Endothelial cell of hepatic sinusoid (primary cell): ENCODE measurements at regions not wholly inside any gene's neighbourhood (a gene's known extent, or its start where the extent isn't known, plus 50 kb on each side); places are given as distances from the start of the nearest gene placed in this dataset.

Experiments used
- in situ Hi-C: cut with HindIII; loops from 2 replicates; pipeline ENCODE4 v1.10.0; 2017; ENCODE audit warnings: low sequenced_read_pairs

DNA sequence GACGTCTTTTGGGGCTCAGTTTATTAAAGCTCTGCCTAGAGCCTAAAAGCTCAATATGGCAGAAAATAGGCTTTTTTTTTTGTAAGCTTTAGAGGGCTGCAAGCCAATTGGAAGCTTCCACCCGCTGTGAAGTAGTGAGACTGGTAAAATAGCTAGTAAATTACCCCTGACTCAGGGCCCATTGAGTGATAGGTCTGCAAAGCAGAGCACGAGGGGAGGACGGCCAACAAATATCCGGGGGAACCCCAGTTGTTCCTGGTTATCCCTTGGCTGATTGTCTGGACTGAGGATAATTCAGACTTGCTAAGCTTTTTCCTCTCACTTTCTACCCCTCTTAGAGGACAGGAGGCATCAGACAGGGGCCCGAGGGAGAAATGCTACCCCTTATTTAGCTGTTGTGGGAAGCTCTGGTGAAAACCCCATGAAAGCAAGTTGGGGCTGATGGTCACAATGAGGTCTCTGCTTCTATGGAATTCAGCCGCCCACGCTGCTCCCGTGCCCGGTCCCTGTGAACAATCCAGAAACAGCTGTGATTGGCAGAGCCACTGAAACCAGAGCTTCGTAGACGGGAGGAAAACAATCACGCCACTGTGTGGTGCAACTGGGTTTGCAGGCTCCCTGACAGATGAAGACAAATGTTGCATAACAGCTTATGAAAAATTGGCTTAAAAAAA, 141.9 kb upstream of the LGALSL start:
- in situ Hi-C loops = loop anchor here (5.0 to 25.0 kb wide), 2 partner anchors 100 to 250 kb away; no protein-coding TSS in a partner anchor

DNA sequence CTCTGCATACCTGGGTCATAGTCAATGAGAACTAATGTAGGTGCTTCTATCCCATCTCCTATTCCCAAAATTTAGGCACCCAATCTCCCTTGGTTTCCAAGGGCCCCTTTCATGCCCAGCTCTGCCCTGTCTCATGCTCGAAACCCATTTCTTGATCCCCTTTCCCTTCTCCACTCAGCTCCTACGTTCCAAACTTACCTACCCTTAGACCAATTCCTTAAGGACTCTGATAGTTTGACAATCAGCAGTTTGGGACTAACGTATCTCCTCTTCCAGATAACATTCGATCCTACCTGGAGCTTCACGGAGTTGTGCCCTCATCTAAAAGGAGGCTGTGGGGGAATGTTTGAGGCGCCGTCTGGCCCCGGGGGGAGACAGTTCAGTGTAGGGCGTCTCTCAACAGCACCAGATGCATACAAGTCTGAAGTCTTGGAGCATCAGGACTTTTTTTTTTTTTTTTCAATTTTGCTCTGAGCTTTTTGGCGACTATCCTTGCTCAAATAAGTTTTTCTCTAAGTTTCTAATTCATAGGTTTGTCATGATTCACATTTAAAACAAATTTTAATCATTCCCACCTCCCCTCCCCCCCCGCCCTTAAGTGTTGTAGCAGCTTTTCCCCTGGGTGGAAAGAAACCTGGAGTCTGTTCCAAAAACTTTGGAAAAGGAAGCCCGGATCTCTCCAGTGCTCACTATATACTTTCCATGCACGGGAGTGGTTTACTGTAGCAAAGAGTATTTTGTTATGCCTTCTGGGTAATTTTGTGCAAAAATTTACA, 141.2 kb upstream of the LGALSL start:
- in situ Hi-C loops = loop anchor here (5.0 to 25.0 kb wide), 2 partner anchors 101 to 251 kb away; no protein-coding TSS in a partner anchor

DNA sequence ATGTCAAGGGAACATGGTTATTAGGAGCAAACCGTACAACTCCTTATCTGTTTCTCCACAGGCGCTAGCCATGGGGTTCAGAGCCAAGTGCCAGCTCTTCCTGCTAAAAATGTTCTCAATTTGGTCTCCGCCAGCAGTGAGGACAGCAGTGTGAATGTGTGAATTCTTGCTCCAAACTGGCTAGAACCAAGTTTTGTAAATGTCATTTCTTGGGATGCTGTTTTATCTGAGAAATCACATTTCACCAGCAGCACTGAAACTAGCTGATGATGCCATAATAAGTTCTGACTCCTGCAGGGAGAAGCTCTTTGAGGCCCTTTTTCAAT, 140.6 kb upstream of the LGALSL start:
- in situ Hi-C loops = loop anchor here (5.0 to 25.0 kb wide), 2 partner anchors 101 to 251 kb away; no protein-coding TSS in a partner anchor

DNA sequence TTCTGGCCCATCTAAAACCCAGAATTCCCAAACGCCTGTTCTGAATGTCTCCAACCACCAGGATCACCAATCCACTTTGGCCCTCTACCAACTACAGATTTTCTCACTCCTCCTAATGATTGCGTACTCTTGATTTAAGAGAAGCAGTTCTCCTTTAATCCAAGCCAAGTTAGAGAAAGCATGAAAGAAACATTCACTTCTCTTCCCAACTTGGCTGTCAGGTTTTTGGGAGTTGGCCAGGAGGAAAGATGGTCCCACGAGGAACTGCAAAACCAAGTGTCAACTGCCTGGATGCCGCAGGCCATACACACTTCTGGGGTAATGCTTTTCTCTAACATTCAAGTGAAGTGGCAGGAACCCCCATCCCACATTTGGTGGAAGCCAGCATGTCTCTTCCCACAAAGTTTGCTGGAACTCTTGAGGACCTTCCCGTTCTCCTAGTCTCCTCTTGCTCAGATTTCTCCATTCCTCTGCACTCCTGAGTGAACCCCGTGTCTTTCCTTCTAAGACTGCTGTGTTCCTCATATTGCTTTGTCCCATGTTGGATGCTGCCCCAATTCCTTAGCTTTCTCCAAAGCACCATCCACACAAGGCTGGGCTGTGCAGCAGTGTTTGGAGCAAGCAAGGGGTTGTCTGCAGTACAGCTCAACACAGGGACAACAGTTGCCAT, 138.5 kb upstream of the LGALSL start:
- in situ Hi-C loops = loop anchor here (25.0 kb wide), 1 partner anchor 253 kb away; no protein-coding TSS in a partner anchor

DNA sequence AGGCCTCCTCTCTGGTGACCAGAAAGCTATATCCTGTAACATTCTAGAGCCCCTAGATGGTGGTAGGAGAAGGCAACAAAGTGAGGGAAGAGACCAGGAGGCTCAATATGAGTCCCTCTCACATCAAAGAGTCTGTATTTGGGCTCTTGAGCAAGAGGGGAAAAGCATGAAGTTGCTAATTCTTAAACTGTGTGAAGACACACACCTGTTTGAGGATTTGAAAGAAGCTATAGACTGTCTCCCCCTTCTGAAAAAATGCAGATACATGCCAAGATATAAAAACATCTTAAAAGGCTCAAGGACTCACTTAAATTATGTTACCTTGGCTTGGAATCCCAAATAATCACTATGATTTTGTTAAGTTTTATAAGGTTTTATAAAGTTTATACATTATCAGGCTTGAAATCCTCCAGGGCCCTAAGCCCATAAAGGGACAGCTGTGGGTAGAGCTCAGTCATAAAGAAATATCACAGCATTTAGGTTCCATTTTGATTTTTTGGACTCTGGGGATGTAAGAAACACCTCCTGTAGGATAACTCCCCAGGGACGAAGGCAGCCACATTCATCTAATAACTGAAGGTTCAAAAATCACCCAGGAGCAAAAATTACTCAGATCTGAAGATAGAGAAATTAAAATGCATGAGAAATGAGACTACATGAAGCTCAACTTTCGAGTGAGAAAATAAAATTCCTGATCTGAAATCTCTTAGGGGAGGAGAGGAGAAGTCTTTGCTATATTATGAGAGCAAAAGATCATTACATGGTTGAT, 136.1 kb upstream of the LGALSL start:
- in situ Hi-C loops = loop anchor here (25.0 kb wide), 1 partner anchor 256 kb away; no protein-coding TSS in a partner anchor

DNA sequence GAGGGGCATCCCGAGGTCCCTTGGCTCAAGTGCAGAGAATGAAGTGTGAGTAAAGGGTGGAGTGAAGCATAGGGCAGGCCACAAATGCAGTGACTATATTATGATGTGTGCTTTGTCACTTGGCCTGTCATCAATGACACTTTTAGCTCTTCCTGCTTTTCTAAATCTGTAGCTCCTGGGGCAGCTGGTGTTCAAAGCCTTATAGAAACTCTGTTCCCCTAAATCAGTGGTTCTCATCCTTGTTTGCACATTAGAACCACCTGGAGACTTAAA, 135.6 kb upstream of the LGALSL start:
- in situ Hi-C loops = loop anchor here (25.0 kb wide), 1 partner anchor 256 kb away; no protein-coding TSS in a partner anchor

DNA sequence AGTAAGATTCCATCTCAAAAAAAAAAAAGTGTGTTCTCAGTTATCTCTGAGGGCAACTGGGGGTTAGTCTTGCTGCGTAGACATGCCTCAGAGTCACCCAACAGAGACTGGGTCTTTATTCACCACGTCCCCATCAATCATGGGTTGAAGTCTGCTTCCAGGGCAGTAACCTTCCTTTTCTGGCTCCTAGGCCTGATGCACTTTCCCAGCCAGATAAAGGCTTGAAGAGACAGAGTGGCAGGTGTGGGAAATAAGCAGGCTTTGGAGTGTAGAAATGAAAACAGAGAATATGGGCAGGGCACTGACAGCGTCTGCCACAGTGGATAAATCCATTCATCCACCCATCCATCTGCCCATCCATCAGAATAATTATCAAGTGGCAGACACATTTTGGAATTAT, 134.1 kb upstream of the LGALSL start:
- in situ Hi-C loops = loop anchor here (25.0 kb wide), 1 partner anchor 258 kb away; no protein-coding TSS in a partner anchor

DNA sequence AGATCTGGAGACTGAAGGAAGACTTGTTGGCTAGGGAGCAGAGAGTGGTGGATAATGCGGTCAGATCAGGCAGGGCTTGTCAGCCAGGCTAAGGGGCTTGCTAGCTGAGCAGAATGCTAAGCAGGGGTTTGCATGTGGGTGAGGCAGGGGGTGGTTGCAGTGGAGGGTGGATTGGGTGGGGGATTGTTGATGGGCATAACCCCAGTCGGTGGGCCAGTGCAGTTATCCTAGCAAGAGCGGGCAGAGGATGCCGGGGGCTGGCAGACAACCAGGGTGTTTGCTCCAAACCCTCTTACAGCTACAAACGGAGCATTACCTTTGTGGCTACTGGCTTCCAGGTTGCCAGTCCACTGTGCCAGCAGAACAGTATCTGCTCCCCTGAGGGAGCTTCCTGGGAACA, 131.5 kb upstream of the LGALSL start:
- in situ Hi-C loops = loop anchor here (25.0 kb wide), 1 partner anchor 260 kb away; no protein-coding TSS in a partner anchor

DNA sequence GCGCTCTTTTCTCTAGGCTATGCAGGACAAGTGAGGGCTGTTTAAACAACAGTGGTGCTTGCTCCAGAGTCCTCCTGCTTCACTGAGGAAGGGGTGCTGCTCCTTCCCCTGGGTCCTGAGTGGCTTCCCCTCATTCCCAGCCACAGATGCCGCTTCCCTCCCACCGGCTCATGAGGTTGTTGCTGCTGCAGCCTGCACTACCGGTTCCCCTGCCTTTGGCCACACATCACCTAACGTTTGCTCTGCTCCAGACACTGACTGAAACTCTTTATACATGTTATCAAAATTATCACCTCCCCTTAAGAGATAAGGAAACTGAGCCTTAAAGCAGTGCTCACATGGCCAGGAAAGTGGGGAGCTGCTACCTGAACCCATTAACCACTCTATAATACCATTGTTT, 130.8 kb upstream of the LGALSL start:
- in situ Hi-C loops = loop anchor here (25.0 kb wide), 1 partner anchor 261 kb away; no protein-coding TSS in a partner anchor

DNA sequence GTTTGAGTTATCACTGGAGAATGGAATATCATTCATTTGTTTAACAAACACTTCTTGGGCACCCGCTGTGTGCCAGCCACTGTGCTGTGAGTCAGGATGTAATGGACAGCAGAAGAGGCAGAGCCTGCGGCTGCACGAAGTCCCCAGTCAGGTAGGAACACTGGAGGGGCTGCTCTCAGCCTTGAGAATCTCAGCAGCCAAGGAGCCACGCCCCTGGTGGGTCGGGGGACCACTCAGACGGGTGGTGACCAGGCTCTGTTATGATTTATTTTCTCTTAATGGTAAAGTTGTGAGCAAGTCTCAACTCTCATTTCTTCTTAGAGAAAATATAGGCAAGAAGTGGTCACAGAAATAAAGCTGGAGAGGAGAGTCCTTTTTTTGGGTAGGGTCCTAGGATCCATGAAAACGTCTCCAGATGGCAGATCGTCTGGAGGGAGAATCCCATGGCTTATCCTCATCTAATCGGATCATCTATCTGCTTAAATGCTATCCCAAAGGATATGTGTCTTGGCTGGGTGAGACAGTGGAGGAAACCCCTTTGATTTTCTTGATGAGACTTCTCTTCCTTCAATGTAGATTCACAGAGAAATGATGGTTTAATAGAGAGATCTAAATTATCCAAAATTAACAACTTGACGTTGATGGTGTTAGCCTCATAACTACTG, 129.1 kb upstream of the LGALSL start:
- in situ Hi-C loops = loop anchor here (25.0 kb wide), 1 partner anchor 263 kb away; no protein-coding TSS in a partner anchor

DNA sequence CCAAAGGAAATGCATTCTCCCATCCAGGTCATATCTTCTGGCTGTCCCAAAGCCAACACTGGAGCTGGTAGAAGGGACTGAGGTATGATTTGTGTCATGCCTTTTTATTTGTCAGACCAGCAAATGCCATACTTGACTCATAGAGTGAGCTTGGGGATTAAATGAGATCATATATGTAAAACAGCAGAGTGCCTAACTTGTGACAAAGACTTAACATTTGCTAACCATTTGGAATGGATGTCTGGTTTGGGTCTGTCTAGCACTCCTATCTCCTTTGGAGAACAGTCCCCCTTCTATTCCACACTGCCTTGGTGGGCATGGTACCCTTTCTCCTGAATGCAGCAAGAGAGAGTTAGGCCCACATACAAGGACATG, 128.5 kb upstream of the LGALSL start:
- in situ Hi-C loops = no loop called here

DNA sequence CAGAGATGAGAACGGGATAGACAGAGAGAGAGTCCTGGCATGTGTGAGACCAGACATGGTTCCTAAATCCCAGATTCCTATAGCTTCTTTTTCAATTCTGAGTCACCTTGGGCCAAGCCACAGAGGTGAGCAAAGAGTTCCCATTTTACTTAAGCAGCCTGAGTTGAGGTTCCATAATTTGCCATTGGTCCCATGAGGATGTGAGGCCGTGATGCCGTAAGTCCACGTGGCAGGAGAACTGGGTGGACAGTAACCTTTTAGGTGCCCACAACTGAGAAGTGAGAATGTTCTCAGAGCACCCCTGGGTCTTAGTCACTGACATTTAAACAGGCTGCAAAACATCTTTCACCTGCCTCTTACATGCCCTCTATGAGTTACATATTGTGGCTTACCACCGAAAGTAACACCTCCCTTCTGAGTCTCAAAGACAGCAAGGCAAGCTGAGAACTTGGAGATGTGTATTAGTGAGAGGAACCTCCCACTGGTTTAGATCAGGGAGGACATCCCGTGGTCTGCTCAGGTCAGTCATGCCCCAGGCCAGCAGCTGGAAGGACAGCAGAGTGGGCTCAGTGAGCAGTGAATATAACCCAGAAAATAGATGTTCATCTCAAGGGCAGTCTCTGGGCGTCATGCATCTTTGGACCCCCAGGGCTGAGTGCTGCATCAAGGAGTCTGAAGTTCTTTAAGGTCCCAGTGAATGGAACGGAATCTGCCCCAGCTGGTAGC, 127.9 kb upstream of the LGALSL start:
- in situ Hi-C loops = no loop called here

DNA sequence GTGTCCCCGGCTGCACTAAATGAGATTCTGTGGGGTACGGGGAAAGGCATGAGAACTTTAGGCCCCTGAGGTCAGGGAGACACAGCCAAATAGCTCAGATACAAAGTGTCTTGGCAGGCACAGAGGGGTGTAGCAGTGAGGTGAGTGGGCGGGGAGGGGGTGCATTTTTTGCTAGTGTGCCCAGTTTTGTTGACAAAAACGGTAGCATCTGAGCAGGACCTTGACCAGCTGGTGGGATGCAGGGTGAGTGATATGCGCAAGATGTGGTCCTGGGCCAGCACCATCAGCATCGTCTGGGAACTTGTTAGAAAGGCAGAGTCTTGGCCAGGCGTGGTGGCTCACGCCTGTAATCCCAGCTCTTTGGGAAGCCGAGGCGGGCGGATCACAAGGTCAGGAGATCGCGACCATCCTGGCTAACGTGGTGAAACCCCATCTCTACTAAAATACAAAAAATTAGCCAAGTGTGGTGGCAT, 127.3 kb upstream of the LGALSL start:
- in situ Hi-C loops = no loop called here

DNA sequence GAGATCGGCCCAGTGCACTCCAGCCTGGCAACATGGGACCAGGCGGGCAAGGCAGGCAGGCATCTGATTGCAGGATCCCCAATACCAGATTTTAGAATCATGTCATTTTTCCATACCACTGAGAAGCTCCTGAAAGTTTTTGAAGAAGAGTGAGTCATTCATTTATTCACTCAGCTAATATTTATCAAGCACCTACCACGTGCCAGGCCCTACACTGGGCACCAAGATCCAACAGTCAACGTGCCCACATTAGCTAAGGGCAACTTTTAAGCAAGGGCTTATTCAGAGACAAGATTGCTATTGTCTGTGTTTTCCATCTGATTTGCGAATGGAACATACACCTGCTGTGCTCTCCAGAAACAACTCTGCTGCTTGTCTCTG, 126.8 kb upstream of the LGALSL start:
- in situ Hi-C loops = no loop called here

DNA sequence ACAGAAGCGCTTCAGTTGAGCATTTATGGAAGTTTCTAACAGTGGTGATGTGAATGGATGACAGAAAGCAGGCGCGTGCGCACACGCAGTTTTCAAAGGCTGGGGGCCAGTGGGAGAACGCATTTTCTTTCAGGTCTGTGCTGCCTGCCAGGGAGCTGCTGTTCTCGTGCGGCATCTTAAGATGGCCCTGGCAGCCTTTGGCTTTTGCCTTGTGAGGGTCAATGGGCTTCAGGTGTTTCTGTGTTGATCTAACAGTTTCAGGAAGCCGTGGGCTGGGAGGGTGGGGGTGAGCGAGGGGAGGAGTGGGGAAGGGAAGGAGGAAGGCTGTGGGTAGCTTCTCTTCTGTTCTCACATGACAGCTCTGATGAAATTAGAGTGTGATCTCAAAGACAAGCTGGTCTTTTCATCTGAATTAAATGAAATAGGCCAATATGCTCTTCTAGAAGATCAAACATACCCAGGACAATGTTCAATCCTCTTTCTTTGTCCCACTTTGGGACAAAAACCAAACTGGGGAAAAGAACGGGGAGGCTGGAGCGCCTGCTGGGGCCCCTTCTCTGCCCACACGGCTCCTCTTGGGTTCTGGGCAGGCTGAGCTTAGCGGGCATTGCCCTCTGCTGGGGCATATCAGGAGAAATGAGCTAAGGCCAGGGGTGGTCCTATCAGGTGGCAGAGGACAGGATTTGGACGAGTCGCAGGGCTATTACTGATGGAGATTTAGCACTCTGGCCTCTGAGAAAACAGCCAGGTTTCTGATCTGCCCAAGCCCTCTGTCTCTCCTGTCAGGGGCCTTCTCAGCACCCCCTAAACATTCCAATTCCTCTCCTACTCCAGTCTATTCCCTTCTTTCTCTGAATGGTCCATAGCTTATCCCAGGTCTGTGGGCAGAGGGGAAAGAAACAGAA, 126.2 kb upstream of the LGALSL start:
- in situ Hi-C loops = no loop called here

DNA sequence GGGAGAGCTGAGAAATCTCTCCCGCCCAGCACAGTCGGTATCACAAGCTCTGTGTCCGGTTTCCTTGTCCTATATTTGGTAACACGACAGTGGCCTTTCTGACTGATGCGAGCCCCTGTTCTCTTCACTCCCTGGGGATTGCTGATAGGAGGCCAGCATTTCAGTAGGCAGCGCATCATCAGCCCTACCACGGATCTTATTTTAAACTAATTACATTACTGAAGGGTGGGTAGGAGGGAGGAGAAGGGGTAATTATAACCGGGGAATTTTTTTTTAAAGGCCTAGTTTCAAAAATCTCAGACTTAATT, 125.6 kb upstream of the LGALSL start:
- in situ Hi-C loops = no loop called here

DNA sequence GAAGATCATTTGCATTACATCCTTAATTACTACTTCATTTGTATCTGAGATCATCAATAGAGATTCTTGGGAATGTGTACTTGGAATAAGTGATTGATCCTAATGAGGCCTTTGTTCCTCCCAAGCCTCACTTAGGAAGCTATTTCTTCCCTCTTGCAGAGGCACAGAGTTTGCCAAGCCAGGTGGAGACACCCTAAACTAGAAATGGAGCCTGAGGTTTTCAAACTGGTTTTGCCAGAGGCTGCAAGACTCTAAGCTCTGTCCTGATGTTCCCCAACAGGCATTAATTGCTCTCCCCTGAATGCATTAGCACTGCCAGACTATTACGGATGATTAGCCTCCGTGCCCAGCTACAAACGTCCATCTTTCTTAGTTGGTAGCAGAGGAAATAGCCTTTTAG, 125.2 kb upstream of the LGALSL start:
- in situ Hi-C loops = no loop called here

DNA sequence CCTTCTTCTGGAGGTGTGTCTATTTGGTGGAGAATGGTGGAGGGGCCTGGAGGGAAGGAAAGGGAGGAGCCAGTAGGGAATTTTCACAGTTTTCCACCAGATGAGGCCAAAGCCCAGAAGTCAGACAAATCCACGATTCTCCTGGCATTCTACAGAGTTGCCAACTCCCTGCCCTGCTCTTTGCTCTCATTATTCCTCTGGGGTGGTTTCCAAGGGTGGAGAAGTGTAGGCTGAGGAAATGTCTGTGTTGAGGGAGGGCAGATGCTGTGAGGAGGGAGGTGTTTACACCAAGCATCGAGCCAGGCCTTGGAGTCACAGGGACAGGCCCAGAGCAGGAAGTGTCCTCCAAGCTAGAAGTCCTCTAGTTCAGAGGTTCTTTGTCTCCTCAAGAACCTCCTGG, 124.1 kb upstream of the LGALSL start:
- in situ Hi-C loops = loop anchor here (5.0 kb wide), 2 partner anchors 38 to 192 kb away; partner anchors contain the start of gene AFTPH
